ENCODE measurements at regions not wholly inside any gene's neighbourhood (a gene's known extent, or its start where the extent isn't known, plus 50 kb on each side); places are given as distances from the start of the nearest gene placed in this dataset.

DNA sequence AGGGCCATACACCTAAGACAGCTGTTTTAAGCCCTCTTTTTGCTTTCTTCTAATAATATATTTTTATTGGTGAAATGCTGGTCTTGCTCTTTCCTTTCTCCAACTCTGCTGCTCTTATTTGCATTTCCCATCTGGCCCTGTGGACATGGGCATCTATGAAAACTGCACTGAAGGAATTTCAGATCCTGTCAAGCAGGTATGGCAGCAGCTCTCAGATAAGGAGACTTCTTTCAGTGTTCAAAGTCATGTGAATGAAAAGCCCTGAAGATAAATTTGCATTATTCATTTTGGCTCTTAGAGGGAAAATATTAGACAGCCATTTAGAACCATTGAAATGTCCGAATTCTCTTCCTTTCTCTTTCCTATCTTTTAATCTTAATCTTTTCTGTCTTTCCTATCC, 668.0 kb upstream of the RIOK2 start:
- DNase-seq, result no peak

DNA sequence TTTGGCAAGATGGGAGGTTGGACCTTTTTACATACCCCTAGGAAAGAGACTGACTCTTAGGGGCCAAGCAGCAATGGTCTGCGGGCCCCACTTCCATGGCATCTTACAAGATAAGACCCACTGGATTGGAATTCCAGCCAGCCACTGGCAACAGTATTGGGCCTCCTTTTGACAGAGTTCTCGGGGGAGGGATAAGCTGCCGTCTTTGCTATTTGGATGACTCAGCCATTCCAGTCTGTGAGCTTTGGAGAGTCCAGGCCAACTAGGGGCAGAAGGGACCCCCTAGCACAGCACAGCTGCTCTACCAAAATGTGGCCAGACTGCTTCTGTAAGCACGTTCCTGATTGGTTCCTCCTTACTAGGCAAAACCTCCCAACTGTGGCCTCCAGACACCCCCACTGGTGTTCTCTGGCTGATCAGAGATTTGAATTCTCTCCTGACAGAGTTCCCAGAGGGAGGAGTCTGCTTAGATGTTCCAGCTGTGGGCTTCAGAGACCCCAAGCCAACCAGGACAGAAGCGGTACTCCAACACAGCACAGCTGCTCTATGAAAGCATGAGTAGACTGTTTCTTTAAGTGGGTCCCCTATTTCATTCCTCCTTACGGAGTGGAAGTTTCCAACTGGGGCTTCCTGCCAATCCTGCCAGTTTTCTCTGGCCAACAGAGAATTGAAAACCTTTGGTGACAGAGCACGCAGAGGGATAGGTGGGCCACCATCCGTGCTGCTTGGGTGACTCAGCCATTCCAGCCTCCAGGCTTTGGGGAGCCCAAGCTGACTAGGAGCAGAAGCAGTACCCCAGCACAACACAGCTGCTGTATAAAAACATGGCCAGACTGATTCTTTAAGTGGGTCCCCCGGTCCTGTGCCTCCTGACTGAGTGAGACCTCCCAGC, 672.1 kb upstream of the RIOK2 start:
- DNase-seq, result no peak

DNA sequence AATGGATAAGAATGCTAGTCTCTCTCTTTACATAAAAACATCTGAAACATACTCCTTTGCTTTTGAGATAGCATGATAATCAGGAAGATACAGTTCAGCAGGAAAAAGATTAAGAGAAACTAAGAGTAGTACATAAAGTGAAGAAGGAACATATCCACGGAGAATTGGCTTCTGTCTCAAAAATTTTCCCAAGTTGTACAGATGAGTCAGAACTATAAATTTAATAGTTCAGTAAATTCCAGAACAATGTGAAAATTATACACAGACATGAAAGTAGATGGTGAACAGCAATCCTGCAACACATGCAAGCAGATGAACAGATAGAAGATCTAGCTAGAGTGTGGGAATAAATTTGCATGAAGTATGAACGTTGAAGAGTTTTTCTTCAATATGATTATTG, 691.4 kb upstream of the RIOK2 start:
- no peak for DNase-seq

DNA sequence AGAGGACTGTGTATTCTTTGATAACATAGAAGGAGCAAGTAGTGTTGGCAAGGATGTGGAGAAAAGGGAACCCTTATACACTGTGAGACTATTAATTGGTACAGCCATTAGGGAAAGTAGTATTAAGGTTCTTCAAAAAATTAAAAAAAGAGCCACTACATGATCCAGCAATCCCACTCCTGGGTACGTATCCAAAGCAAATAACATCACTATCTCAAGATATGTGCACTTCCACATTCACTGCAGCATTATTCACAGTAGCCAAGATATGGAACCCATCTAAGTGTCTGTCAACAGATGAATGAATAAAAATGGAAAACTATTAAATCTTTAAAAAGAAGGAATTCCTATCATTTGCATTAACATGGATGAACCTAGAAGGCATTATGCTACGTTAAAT, 693.2 kb upstream of the RIOK2 start:
- DNase-seq, result no peak

DNA sequence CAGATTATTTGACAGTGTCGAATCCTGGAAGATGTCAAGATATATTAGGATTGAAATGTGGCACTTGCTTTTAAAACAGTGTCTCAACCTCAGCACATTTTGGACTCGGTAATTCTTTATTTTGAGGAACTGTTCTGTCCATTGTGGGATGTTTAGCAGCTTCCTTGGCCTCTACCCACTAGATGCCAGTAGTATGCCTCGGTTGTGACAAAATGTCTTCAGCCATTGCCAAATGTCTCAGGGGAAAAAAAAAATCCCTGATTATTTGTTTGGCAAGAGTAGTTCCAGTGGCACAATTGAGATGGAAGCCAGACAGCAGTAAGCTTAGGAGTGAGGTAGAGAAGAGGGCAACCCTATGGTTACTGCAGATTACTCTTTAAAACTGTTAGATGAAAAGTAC, 694.5 kb upstream of the RIOK2 start:
- DNase-seq, result no peak

DNA sequence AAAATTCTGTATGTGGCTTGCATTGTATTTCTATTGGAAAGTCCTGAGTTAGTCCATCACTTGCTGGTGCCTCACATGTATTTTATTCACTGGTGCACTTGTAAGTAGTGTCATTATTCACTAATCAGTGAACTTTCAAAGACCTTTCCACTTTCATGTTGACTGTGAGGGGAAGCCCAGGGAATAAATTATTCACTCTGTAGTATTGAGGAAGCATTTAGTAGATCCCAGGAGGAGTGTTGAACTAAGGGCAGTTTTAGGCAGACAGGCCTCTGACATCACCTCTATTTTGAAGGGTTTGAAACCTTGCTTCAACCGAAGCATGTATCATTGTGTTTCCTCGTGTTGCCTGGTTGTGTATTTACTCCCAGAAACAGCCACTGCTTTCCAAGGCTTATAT, 705.4 kb upstream of the RIOK2 start:
- no peak for DNase-seq

DNA sequence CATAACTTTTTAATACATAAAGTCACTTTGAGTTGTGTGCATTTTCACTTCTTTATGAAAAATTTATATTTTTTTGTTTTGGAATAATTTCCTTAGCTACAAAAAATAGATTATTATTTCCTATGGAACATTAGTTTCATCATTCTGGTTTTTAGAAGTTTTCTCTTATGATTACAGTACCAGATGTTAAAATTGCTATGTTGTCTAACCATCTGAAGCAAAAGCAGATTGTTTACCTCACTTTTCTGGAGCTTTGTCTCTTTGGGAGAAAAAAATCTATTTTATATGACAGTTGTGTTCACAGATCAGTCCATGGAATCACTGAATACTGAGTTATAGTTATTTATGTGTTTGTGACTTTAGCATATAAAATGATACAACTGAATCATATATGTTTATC, 708.9 kb upstream of the RIOK2 start:
- DNase-seq, result no peak

DNA sequence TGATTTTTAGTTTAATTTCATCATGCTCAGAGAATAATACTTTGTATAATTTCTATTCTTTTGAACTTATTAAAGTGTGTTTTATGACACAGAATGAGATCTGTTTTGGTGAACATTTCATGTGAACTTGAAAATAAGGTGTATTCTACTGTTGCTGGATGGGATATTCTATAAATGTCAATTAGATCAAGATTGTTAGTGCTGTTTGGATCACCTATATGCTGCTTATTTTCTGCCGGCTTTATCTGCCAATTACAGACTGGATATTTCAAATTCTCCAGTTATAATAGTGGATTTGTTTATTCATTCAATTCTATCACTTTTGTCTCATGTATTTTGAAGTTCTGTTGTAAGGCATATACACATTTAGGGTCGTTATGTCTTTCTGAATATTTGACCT, 720.7 kb upstream of the RIOK2 start:
- DNase-seq, result no peak

DNA sequence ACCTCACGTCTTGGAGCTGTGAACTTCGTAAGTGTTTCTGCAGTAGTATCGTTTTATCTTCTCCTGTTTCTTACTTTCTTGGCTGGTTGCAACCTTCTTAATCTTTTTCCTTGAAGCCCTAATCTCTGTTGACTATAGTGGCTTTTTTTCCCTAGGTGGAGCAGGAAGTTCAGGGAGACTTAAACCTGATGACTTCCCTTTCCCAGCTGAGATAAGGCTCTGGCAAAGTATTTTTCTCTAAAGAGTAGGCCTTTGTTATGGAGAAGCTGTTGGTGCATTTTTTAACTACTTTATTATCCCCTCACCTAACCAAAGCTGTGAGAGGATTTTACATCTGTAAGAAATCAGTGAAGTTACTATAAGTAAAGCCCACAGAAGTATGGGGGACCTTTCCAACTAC, 723.1 kb upstream of the RIOK2 start:
- DNase-seq, result no peak

DNA sequence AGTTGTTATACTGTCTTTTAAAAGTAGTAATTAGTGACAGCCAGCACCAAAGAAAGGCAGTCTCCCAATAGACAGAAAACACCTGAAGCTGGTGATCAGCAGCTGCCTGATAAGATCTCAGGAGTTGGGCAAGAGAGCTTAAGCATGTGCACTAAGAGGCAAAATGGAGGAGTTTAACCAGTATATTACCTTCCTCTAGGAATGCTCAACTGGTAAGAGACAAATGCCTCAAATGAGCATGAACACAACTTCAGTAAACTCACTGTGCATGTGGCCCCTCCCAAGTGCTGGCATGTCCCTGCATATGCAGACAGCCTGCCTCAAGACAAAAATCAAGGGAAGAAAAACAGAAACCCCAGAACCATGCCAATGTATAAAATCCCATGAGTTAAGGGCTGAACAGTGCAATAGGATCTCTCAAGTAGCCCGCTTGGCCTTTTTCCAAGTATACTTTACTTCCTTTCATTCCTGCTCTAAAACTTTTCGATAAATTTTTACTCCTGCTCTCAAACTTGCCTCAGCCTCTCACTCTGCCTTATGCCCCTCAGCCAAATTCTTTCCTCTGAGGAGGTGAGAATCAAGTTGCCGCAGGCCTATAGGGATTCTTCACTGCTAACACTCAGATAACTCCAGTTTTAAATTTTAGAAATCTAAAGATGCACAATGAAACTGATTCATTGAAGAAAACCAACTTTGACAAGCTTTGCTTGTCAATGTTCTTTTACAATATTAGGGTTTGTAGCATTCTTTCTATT, 724.8 kb upstream of the RIOK2 start:
- DNase-seq, result no peak

DNA sequence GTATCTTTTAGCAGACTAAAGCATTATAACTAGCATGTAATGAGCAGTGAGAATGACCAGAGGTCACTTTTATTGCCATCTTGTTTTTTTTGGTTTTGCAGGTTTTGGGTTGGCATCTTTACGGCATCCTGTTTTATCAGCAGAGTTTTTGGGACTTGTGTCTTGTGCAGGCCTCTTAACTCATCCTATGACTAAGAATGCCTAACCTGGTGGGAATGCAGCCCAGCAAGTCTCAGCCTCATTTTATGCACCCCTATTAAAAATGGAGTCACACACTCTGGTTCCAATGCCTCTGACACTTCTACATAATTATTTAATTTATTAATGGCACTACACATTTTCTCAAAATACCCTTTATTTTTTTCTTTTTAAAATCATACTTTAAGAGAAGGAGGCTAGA, 726.5 kb upstream of the RIOK2 start:
- no peak for DNase-seq

DNA sequence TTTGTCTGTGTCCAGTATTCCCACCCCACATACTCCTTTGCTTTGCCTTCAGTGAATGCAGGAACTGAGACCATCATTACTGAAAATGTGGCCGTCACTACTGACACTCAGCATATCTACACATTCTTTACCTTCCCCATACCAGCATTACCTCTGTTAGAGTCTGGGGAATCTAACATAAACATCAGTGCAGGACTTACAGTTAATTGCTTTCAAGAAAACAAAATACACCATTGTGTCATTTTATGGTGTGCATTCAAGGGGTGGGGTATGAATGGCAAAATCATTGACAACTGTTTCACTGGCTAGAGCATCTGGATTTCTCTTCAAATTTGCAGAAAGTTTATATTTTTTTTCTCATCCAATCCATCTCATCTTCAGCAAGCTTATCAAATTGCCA, 731.4 kb upstream of the RIOK2 start:
- DNase-seq, result no peak

DNA sequence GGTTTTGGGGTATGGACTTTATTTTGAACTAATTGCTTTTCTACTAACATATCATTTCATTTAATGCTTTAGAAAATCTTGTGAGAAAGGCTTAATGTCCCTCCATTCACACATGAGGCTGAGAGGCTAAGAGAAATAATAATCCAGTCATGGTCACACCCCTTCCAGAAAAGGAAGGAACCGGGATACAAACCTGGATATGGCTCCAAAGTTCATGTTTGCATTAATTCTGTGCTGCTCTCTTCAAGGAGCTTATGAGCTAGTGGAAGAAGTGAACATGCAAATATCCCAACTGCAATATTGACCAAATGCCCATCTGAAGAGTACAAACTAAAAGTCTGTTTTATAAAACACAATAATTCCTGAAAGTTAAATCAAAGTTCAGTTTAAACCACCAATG, 732.1 kb upstream of the RIOK2 start:
- no peak for DNase-seq

DNA sequence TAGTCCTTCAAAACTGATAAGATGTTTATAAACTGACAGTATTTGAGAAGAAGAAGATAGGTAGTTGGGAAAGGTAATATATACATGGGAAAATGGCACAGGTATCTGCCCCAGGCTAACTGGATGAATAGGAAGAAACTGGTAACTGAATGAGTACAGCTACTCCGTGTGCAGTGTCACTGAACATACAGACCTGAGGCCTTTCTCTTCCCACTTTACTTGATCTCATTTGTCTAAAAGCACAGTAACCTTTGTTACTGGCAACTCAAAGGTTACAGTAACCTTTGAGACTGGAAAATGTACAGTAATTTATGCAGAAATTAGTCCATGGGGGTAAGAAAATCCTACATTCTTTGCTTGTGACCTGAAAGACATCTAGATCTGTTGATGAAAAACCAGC, 735.0 kb upstream of the RIOK2 start:
- DNase-seq, result no peak

DNA sequence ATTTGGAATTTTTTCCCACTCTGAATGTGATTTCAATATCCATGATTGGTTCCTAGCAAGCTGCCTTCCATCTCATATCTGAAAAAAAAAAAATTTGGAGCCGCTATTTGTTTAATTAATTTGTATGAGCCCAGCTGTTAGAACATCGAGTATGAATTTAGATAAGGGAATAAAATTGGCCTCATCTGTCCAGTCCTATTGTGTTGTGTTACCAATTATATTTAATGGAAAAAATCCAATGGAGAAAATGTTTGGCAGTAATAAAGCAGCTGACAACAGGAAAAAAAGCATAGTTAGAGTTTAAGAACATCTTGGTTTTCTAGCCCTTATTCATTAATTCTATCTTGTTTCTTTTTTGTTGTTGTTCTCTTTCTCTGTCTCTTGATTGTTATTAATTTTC, 735.6 kb upstream of the RIOK2 start:
- no peak for DNase-seq

DNA sequence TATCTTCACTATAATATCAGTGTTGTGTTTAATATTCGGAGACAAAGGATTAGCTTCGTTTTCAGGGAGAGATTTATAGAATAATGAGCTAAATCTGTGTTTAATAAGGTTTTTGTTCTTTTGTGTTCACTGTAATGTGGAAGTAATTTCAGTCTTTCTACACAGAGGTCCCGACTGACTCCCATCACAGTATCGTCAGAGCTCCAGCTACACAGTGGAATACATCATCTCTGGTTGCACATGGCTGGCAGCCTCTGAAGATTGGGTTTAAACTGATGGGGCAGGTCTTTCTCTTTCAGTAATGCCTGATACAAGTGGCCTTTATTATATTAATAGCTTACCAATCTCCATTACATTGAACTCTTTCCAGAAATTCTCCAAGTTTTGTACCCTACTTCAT, 736.7 kb upstream of the RIOK2 start:
- DNase-seq, result no peak

DNA sequence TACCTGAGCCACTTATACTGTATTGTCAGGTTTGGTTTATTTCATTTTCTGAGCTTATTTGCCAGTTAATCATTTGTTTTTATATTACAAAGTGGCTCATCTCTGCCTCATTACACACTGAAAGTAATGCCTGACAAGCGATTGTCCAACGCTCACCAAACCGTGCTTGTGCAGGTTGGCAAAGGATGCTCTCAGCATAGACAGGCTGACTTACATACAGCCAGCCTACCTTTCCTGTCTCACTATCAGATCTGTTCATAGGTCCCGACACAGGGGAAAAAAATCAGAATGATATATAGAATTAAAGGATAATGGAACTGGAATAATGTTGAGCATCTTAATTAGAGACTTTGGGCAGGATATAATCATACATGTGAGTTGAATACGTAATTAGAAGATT, 739.7 kb upstream of the RIOK2 start:
- DNase-seq, result no peak

DNA sequence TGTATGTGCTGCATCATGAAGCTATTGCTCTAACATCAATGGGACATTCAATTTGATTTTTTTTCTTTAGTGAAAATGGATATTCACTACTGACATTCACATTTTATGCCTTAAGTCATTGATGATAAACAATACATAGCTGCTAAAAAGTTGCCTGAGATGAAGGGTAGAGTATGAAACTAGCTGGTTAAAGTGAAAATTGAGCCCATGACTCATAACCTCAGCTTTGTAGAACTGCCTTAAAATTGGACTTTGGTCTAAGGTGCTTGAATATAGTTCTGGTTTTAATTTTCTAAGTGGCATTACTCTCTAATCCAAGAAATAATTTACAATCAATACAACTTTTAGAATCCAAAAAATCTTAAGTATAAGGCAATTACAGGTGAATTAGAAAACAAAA, 740.4 kb upstream of the RIOK2 start:
- DNase-seq, result no peak

DNA sequence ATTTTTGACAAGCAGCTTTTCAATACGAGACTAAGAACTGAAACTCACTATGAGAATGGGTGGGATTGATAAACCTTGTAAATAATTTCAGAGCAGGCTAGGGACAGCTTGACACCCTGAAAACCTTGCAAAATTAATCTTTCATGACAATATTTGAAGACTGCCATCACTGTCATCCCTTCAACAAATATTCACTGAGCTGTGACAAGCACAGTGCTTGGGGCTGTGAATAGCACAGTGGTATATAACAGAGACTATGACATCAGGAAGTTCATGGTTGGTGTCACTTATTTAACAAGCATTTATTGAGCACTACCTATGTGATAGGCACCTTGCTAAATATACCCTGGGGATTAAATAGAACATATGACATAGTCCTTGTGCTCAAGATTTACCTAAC, 741.0 kb upstream of the RIOK2 start:
- DNase-seq, result no peak

DNA sequence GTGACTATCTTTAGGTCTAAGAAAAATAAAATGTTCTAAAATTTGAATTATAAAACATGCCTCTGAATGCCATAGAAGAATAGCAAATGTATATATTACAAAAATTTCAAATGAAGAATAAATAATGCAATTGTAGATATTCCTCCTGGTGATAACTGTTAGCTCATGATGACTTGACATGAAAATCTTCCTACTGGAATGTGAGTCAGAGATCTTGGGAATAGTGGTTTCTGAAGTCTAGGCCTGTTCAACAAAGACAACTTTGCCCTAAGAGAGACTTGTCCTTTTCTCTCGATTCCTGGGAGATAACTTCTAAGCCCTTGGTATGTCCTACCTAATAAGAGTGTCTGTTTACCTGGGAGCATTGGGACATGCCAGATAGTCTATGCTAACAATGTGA, 746.3 kb upstream of the RIOK2 start:
- no peak for DNase-seq

DNA sequence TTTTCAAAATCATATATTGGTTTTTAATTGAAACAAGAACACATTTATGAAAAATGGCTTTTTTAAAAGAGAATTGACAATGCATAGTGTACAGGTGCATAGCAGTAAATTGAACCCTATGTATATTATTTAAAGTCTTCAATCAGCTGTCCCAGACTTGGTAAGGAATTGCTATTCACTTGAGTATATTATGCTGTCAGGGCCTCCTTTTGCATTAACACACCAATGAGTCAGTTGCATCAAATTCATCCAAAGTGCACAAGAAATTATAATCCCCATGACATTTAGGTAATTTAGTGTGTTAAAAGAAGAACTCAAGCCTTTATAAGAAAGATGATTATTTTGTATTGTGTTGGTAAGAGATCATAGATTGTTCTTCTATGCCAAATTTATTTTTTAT, 748.8 kb upstream of the RIOK2 start:
- no peak for DNase-seq

DNA sequence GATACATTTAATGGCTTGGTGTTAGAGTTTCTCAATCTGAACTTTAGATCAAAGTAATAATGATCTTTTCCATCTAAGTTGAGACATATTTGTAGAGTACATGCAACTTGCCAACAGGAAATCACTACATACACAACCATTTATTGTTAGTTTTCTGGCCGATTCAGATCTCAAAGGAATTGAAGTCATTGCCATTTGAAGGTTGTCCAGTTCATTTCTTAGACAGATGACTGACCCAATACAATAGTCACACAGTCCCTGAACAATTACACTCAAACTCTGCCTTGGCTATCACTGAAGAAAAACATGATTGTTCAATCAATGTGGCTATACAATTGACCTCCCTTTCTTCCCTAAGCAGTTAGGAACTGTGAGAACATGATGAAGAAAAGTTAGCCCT, 753.2 kb upstream of the RIOK2 start:
- DNase-seq, result no peak

DNA sequence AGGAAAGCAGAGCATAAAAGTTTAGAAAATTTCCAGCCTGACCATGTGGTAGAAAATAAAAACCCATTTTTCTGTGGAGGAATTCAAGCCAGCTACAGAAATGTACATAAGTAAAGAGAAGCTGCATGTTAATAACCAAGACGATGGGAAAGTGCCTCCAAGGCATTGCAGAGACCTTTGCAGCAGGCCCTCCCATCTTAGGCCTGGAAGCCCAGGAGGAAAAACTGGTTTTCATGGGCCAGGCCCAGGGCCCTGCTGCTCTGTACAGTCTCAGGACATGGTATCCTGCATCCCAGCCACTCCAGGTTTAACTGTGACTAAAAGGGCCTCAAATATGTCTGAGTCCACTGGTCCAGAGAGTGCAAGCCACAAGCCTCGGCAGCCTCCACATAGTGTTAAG, 754.8 kb upstream of the RIOK2 start:
- DNase-seq, result no peak

DNA sequence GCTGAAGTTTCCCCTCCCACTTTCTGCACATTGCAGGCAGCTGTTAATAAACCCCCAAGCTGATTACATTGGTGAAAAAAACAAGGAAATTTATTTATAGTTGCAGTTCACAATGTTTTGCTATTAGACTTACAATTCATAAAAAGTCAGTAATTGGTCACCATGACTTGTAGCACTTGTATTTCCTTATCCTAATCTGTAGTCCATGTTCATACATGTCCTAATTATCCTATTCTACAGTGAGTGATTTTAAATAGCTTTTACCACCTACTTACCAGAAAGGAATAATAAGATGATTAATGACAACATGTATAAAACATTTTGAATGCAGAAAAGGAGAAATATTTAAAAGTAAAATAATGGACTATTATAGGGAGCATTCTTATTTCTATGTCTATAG, 760.0 kb upstream of the RIOK2 start:
- DNase-seq, result no peak

DNA sequence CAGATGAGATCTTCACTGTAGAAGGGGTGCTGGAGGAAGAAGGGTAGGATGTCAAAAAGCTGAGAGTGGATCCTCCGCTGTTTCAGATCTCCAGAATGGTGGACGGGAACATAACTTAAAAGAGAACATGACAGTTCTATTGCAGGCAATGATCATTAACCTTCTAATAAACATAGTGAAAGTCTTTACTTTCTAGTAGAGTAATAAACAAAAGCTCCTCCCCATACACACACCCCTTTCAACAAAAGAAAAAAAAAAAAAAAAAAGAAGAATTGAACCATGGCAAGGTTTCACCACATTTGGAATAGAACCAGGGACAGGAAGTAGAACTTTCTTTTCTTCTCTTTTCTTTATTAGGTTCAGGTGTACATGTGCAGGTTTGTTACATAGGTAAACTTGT, 768.1 kb upstream of the RIOK2 start:
- no peak for DNase-seq

Measured in activated T-cell treated with anti-CD3 and anti-CD28 coated beads, Interleukin-2, amount 50 U/mL, for 48 hours (primary cell).